Upper lobe of left lung (tissue), 4 donors: ENCODE measurements at regions not wholly inside any gene's neighbourhood (a gene's known extent, or its start where the extent isn't known, plus 50 kb on each side); places are given as distances from the start of the nearest gene placed in this dataset.

ENCODE experiments used
- CTCF ChIP-seq, 6 experiments: fragments of 450-650 bp in 4 of 6; fragments of 200-600 bp in 2 of 6; sonication (generic) in 2 of 6; IDR thresholded peaks; one replicate each; pipeline ENCODE4 v1.5.1; 2016 to 2019; ENCODE audit warnings: antibody characterized with exemption in 6 of 6
- POLR2AphosphoS5 ChIP-seq, 2 donors: sonication (generic); formaldehyde crosslinking; IDR thresholded peaks; one replicate each; pipeline ENCODE4 v1.5.1; 2017; ENCODE audit warnings: antibody characterized with exemption in 2 of 2

DNA sequence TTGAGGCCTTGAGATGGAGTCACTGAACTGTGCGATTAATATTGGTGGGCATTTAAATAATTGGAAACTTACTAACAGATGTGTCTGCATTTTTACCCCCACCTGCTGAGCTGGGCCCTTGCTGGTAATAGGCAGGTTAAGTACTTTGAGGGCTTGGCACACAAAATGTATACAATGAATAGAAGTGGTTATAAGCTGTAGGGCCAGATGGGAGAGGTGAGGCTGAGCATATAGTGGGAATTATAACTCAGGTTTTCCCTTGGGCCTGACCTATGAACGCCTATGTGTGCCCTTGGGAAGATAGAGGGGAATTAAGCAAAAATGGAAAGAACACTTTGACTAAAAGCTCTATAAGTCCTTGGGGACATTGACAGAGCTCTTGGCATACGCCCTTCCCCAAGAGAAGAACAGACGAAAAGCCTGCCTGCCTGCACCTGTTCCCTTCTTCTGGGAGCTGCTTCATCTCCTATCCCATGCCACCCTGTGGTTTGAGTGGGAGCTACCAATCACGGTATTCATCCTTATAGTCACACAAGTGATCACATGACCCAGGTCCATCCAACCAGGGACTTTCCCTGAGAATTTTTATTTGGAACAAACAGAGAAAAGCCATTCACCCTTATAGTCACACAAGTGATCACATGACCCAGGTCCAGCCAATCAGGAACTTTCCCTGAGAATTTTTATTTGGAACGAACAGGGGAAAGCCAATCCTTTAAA, 260.7 kb upstream of the CSF3R start:
- TF ChIP-seq POLR2AphosphoS5 (IDR thresholded peaks at IDR 0.05) (no peak), CTCF (IDR thresholded peaks at IDR 0.05) (no peak)
